Ishikawa (cell line): ENCODE measurements at regions not wholly inside any gene's neighbourhood (a gene's known extent, or its start where the extent isn't known, plus 50 kb on each side); places are given as distances from the start of the nearest gene placed in this dataset.

ENCODE experiments used
- CEBPB ChIP-seq: IDR thresholded peaks from 2 replicates; pipeline ENCODE4 v1.6.1; 2012
- CREB1 ChIP-seq: IDR thresholded peaks from 2 replicates; pipeline ENCODE4 v1.6.1; 2012; ENCODE audit warnings: low read depth
- EGR1 ChIP-seq: IDR thresholded peaks from 2 replicates; pipeline ENCODE4 v1.6.1; 2012
- EP300 ChIP-seq: IDR thresholded peaks from 2 replicates; pipeline ENCODE4 v1.6.1; 2012; ENCODE audit warnings: borderline replicate concordance
- FOXM1 ChIP-seq: IDR thresholded peaks from 2 replicates; pipeline ENCODE4 v1.6.1; 2012; ENCODE audit warnings: low read depth, borderline replicate concordance
- MAX ChIP-seq: IDR thresholded peaks from 2 replicates; pipeline ENCODE4 v1.6.1; 2012
- NFIC ChIP-seq: IDR thresholded peaks from 2 replicates; pipeline ENCODE4 v1.6.1; 2012
- RAD21 ChIP-seq: IDR thresholded peaks from 2 replicates; pipeline ENCODE4 v1.6.1; 2012; ENCODE audit warnings: low read depth
- REST ChIP-seq: IDR thresholded peaks from 2 replicates; pipeline ENCODE4 v1.6.1; 2012; ENCODE audit warnings: low read depth, mild to moderate bottlenecking
- TAF1 ChIP-seq: IDR thresholded peaks from 2 replicates; pipeline ENCODE4 v1.6.1; 2012; ENCODE audit warnings: low read depth, mild to moderate bottlenecking
- TCF12 ChIP-seq: IDR thresholded peaks from 2 replicates; pipeline ENCODE4 v1.6.1; 2012; ENCODE audit warnings: low read depth
- TEAD4 ChIP-seq: IDR thresholded peaks from 2 replicates; pipeline ENCODE4 v1.6.1; 2012
- USF1 ChIP-seq: IDR thresholded peaks from 2 replicates; pipeline ENCODE4 v1.6.1; 2012
- YY1 ChIP-seq: IDR thresholded peaks from 2 replicates; pipeline ENCODE4 v1.6.1; 2012; ENCODE audit warnings: low read depth
- ZBTB7A ChIP-seq: IDR thresholded peaks from 2 replicates; pipeline ENCODE4 v1.6.1; 2012; ENCODE audit warnings: low read depth

GRCh38 chr2:191756761-191757160 lies 78.8 kb downstream of the NABP1 start:
- TF ChIP-seq ZBTB7A (no peak), USF1 (no peak), TCF12 (no peak), EP300 (no peak), TAF1 (no peak), EGR1 (no peak), FOXM1 (no peak), CEBPB (no peak), REST (no peak), NFIC (no peak), MAX (no peak)

GRCh38 chr2:191757208-191757607 lies 79.3 kb downstream of the NABP1 start:
- TF ChIP-seq TEAD4: no peak
- no peak for TF ChIP-seq EP300
- no peak for TF ChIP-seq CEBPB
- no peak for TF ChIP-seq YY1
- TF ChIP-seq NFIC: no peak
- TF ChIP-seq REST: no peak
- no peak for TF ChIP-seq ZBTB7A
- TF ChIP-seq TAF1: no peak

- no peak for TF ChIP-seq FOXM1
- TF ChIP-seq RAD21: peak; percentile 68
Observed at GRCh38 chr2:191758518-191759507, 80.9 kb downstream of the NABP1 start.

- TF ChIP-seq CREB1 (no peak), MAX (no peak), TEAD4 (no peak), EP300 (no peak), YY1 (no peak), CEBPB (no peak)
Observed at GRCh38 chr2:191759680-191760079, 81.7 kb downstream of the NABP1 start.

GRCh38 chr2:191760655-191761262 lies 82.8 kb downstream of the NABP1 start:
- TF ChIP-seq ZBTB7A (no peak), REST (no peak), USF1 (no peak), EP300 (no peak), EGR1 (no peak), MAX (no peak), RAD21 (no peak), TEAD4 (no peak), NFIC (no peak), TAF1 (no peak), CREB1 (no peak), FOXM1 (no peak), TCF12 (no peak), YY1 (no peak), CEBPB (no peak)
